ENCODE measurements at regions not wholly inside any gene's neighbourhood (a gene's known extent, or its start where the extent isn't known, plus 50 kb on each side); places are given as distances from the start of the nearest gene placed in this dataset.

DNA sequence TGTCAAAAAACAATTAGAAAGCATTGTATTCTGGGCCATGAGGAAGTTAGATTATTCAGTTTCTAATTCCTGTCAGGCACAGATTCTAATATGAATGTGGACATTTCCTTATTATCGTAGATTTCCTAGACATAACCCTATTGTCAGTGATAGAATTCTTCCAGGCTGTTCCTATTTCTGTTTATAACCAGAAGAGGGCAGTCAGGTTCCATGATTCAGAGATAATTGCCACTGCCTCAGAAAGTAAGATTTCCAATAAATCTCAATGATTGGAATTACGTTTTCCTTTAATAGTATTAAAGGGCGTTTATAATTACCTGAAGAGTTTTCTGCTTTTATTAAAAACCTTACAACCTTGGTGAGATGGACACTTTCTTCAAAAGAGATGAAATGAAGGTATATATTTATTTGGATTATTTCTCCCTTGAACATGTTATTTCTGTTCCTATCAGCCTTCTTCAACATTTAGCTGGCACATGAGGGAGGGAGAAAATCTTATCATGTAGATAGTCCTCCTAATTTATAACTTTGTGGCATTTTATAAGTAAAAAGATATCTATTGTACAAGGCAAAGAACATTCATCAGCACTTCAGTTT, 439.2 kb downstream of the MCTP2 start:
- no peak overlapping the region for H3K27ac ChIP-seq
- H3K9ac ChIP-seq, result no peak overlapping the region
- TF ChIP-seq Cebpa-rat (IDR thresholded peaks at IDR 0.05), result no peak
- no peaks in the 10 kb centered on the region for H4K20me1 ChIP-seq
- H3K36me3 ChIP-seq, result no peaks in the 10 kb centered on the region
- no peak overlapping the region for H3K4me3 ChIP-seq
- no peaks in the 10 kb centered on the region for H3K4me1 ChIP-seq
- no peaks in the 10 kb centered on the region for H3K27me3 ChIP-seq
- H3K4me2 ChIP-seq, result no peak overlapping the region
- H3K9me3 ChIP-seq, result no peaks in the 10 kb centered on the region

DNA sequence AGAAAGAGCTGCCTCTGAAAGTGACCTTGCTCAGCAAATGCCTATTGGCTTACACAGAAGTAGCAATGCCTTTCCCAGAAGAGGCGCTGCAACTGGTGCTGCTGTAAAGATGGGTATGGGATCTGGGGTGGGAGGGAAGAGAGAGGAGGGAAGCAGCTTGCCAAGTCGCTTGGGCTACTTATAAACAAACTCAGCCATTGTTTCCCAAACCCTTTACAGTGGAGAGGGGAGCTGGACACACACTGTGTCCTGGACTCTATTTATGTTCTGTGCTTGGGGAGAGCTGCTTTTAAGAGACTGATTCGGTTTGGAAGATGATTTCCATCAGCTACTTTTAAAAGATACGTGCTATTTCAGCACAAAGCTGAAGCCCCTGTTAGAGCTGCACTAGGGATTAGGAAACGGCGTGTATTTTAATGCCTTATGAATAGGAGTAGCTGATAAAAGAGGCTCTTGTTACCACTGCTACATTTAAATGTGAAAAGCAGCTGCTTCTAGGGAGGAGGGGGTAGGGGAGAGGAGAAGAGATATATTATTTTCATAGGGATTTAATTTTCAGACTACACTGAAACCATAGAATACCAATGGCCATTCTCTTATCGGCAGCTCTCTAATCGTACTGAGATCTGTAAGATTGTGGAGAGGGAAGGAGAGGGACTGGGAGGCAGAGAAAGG, 440.6 kb downstream of the MCTP2 start:
- H3K27ac ChIP-seq, result no peak overlapping the region
- no peak overlapping the region for H3K4me3 ChIP-seq
- no peaks in the 10 kb centered on the region for H3K27me3 ChIP-seq
- no peaks in the 10 kb centered on the region for H3K36me3 ChIP-seq
- H3K4me1 ChIP-seq, result no peaks in the 10 kb centered on the region
- TF ChIP-seq Cebpa-rat (IDR thresholded peaks at IDR 0.05), result no peak
- H3K4me2 ChIP-seq, result no peak overlapping the region
- no peaks in the 10 kb centered on the region for H3K9me3 ChIP-seq
- no peak overlapping the region for H3K9ac ChIP-seq
- H4K20me1 ChIP-seq, result no peaks in the 10 kb centered on the region

DNA sequence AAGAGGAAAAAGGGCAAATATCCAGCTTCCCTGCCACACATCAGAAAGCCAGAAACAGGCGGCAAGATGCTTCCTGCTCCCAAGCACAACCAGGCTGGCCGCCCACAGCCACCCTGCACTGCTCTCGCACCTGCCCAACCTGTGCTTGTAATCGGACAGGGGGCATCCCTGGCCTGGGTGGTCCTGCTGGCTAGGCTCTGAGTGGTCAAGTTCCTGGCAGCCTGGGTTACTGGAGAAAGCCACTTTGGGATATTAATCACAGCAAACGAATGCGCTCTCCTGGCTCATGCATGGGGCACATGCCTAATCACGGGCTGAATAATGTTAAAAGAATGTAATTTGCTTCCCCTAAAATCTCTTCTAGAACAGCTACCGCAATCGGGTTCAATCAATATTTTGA, 442.4 kb downstream of the MCTP2 start:
- Histone ChIP-seq H3K9ac (no peak overlapping the region), H3K36me3 (no peaks in the 10 kb centered on the region), H3K4me1 (no peaks in the 10 kb centered on the region), H3K27me3 (no peaks in the 10 kb centered on the region), H3K27ac (no peak overlapping the region), H4K20me1 (no peaks in the 10 kb centered on the region), H3K9me3 (no peaks in the 10 kb centered on the region), H3K4me3 (no peak overlapping the region), H3K4me2 (no peak overlapping the region)
- no peak for TF ChIP-seq Cebpa-rat (IDR thresholded peaks at IDR 0.05)

DNA sequence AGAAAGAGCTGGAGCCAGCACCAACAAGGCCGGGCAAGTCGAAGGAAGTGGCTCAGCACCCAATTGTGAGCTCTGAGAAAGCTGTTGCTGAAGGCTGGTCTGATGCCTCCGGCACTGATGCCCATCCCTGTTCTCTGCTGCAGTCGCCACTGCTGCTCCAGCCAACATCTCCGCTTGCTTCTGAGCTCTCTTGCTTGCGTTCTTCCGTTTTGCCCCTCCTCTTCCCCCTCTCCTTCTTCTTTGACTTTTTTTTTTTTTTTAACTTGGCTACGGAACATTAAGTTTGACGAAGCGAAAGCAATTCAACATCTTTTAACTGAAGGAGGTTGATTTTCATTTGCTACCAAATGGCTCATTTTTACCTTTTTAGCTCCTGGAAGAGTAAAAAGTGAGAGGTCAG, 442.9 kb downstream of the MCTP2 start:
- Histone ChIP-seq H3K4me1 (no peaks in the 10 kb centered on the region), H3K36me3 (no peaks in the 10 kb centered on the region), H3K9me3 (no peaks in the 10 kb centered on the region), H3K4me2 (peak overlapping the region; percentile 24; the same call in 1 of the 2 replicates), H3K4me3 (no peak overlapping the region), H3K9ac (no peak overlapping the region), H4K20me1 (no peaks in the 10 kb centered on the region), H3K27ac (no peak overlapping the region), H3K27me3 (no peaks in the 10 kb centered on the region)
- no peak for TF ChIP-seq Cebpa-rat (IDR thresholded peaks at IDR 0.05)

DNA sequence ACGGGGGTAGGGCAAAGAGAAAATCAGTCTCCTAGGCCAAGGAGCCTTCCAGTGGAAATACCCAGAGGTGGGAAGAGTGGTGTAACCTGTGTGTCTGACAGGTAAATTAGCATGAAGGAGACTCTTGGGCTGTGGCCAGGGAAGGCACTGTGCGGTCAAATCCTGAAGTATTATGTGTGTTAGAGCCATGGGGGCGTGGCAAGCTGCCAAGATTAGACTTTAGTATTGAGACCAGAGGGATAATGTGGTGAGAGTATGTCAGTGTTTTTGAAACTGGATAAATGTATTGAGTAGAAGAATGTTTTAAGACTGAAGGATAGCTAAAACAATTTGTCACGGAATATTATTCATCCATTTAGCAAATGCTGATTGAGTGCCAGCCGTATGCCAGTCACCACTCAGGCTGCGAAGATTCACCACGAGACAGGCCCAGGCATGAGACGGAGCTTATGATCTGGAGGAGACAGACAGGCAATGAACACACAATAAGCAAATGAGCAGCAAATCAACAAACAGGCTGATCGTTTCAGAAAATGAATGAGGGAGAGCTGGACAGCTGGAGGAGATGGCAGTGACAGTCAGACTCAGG, 445.9 kb downstream of the MCTP2 start:
- H3K4me1 ChIP-seq, result no peaks in the 10 kb centered on the region
- TF ChIP-seq Cebpa-rat (IDR thresholded peaks at IDR 0.05), result no peak
- H3K4me3 ChIP-seq, result no peak overlapping the region
- H3K27ac ChIP-seq, result no peak overlapping the region
- no peaks in the 10 kb centered on the region for H3K9me3 ChIP-seq
- H3K9ac ChIP-seq, result no peak overlapping the region
- H3K36me3 ChIP-seq, result no peaks in the 10 kb centered on the region
- H3K27me3 ChIP-seq, result no peaks in the 10 kb centered on the region
- H4K20me1 ChIP-seq, result no peaks in the 10 kb centered on the region
- H3K4me2 ChIP-seq, result no peak overlapping the region

DNA sequence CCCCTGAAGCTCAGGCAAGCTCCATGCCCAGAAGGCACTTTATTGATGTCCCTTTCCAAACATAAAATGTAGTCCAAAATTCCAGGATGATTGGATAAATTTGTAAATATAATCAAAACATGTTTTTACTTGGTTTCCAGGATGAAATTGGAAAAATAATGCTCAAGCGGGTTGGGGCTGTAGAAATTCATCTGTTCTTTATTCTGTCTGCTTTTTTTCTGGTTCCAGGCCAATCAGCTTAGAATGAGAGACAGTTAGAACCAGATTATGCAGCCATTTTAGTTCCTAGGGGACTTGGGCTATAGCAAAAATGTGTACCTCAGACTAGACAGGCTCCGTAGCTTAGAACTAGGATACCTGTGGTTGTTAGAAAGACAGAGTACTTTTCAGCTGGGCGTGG, 450.8 kb downstream of the MCTP2 start:
- no peak overlapping the region for H3K9ac ChIP-seq

DNA sequence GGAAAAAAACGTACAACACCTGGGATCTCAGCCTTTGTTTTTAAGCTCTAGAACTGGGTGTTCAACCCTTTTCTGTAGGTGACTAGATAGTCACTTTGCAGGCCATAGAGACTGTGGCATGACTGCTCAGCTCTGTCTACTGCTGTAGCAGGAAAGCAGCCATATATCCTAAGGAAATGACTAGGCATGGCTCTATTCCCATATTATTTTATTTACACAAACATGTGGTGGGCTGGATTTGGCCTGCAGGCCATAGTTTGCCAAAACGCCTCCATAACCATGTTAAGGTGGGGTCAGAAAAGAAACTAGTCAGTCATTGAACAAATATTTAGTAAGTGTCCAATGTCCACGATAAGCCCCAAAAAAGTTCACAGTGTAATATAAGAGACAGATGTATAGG, 452.5 kb downstream of the MCTP2 start:
- no peaks in the 10 kb centered on the region for H3K27me3 ChIP-seq
- no peak overlapping the region for H3K4me3 ChIP-seq
- H3K4me2 ChIP-seq, result no peak overlapping the region
- H3K9ac ChIP-seq, result no peak overlapping the region
- H3K4me1 ChIP-seq, result no peaks in the 10 kb centered on the region
- no peaks in the 10 kb centered on the region for H3K36me3 ChIP-seq
- no peaks in the 10 kb centered on the region for H3K9me3 ChIP-seq
- TF ChIP-seq Cebpa-rat (IDR thresholded peaks at IDR 0.05), result no peak
- H3K27ac ChIP-seq, result no peak overlapping the region
- H4K20me1 ChIP-seq, result no peaks in the 10 kb centered on the region

More for the DNA sequence above, 450.8 kb downstream of the MCTP2 start:
- TF ChIP-seq Cebpa-rat (IDR thresholded peaks at IDR 0.05), result no peak
- no peaks in the 10 kb centered on the region for H4K20me1 ChIP-seq
- H3K27me3 ChIP-seq, result no peaks in the 10 kb centered on the region
- H3K4me2 ChIP-seq, result no peak overlapping the region
- H3K4me1 ChIP-seq, result no peaks in the 10 kb centered on the region
- no peak overlapping the region for H3K27ac ChIP-seq
- H3K4me3 ChIP-seq, result no peak overlapping the region
- no peaks in the 10 kb centered on the region for H3K36me3 ChIP-seq
- H3K9me3 ChIP-seq, result no peaks in the 10 kb centered on the region

DNA sequence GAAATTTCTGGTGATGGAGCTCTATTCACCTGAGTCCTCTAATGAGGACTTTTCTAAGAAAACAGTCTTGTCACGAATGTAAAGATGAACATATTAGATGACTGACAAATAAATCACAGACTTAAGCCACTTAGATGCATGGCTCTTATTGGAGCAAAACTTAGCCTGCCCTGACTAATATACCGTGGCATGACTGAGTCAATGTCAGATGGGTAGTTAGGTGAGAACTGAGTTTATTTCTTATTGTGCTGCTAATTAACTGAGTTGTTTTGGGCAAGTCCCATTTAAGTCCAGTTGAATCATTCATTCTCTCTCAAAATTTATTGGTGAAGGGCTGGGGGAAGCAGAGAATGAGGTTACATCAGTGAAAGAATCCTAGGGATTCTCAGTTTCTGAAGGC, 459.8 kb downstream of the MCTP2 start:
- no peaks in the 10 kb centered on the region for H3K4me1 ChIP-seq
- no peak overlapping the region for H3K27ac ChIP-seq
- H3K27me3 ChIP-seq, result no peaks in the 10 kb centered on the region
- no peak overlapping the region for H3K4me2 ChIP-seq
- H3K36me3 ChIP-seq, result no peaks in the 10 kb centered on the region
- no peaks in the 10 kb centered on the region for H3K9me3 ChIP-seq
- no peak for TF ChIP-seq Cebpa-rat (IDR thresholded peaks at IDR 0.05)
- H4K20me1 ChIP-seq, result no peaks in the 10 kb centered on the region
- H3K9ac ChIP-seq, result no peak overlapping the region
- no peak overlapping the region for H3K4me3 ChIP-seq

DNA sequence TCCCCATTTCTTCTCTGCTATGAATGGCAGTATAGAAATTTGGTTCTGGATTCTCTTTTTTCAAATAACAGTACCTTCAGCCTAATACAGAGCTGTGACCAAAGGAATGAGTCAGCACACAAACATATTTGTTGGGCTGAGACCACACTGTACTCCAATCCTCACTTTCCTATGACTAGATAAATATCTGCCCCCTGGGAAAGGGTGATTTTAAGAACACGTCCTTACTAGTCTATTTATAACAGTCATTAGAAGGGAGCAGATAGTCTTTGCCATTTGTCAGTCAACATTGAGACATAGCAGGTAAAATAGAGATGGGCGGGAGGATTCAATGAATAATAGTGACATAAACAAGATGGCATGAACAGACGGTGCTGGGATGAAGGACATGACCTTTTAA, 461.3 kb downstream of the MCTP2 start:
- H3K27me3 ChIP-seq, result no peaks in the 10 kb centered on the region
- no peak for TF ChIP-seq Cebpa-rat (IDR thresholded peaks at IDR 0.05)
- H3K4me1 ChIP-seq, result no peaks in the 10 kb centered on the region
- no peak overlapping the region for H3K9ac ChIP-seq
- no peaks in the 10 kb centered on the region for H3K36me3 ChIP-seq
- H3K9me3 ChIP-seq, result no peaks in the 10 kb centered on the region
- H4K20me1 ChIP-seq, result no peaks in the 10 kb centered on the region
- no peak overlapping the region for H3K4me3 ChIP-seq
- no peak overlapping the region for H3K4me2 ChIP-seq
- no peak overlapping the region for H3K27ac ChIP-seq

DNA sequence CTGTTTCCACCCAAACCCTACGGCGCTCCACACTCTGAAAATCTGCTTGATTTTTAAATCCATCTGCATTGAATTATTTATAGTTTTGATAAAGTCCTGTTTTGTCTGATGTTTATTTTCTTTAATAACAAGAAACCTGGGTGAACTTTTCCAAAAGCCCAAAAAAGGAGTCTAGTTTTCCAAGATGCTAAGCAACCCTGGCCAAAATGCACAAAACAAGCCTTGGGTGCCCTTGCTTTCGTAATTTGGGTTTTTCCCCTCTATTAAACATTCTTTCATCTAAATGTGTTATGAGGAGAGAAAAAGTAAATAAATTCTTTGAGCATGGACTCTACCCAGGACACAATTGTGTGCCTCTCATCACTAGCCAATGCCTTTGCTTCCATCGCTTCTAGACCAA, 468.9 kb downstream of the MCTP2 start:
- no peak overlapping the region for H3K9ac ChIP-seq
- no peaks in the 10 kb centered on the region for H3K9me3 ChIP-seq
- H3K4me1 ChIP-seq, result no peaks in the 10 kb centered on the region
- no peaks in the 10 kb centered on the region for H3K27me3 ChIP-seq
- H4K20me1 ChIP-seq, result no peaks in the 10 kb centered on the region
- TF ChIP-seq Cebpa-rat (IDR thresholded peaks at IDR 0.05), result no peak
- no peaks in the 10 kb centered on the region for H3K36me3 ChIP-seq
- H3K27ac ChIP-seq, result no peak overlapping the region
- H3K4me3 ChIP-seq, result no peak overlapping the region
- H3K4me2 ChIP-seq, result no peak overlapping the region

All from BLaER1 (cell line).